ENCODE measurements at regions not wholly inside any gene's neighbourhood (a gene's known extent, or its start where the extent isn't known, plus 50 kb on each side); places are given as distances from the start of the nearest gene placed in this dataset.

DNA sequence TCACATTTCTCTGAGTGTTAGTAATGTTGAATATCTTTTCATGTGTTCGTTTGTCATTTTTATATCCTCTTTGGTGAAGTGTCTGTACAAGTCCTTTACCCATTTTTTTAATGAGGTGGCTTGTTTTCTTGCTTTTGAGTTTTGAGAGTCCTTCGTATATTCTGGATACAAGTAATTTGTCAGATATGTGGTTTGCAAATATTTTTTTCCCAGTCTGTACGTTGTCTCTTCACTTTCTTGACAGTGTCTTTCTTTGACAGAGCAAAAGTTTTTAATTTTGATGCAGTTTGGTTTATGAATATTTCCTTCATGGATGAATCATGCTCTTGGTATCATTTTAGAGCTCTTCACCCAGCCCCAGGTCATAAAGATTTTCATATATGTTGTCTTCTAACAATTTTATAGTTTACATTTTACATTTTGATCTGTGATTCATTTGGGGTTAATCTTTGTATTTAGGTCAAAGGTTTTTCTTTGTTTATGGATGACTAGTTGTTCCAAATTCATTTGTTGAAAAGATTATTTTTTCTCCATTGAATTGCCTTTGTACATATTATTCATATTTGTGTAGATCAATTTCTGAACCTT, 152.5 kb downstream of the MRPL14 start:
- Histone ChIP-seq H3K9me3 (ENCODE audit: insufficient read depth, low read depth) (peaks cover 11% of the 10 kb centered on the region), H4K20me1 (ENCODE audit: insufficient read depth) (no peaks in the 10 kb centered on the region), H3K4me3 (no peak overlapping the region), H3K4me1 (replicated peaks; ENCODE audit: insufficient read depth) (peaks cover 22% of the 10 kb centered on the region), H3K4me2 (no peak overlapping the region), H3K36me3 (ENCODE audit: low read depth) (no peaks in the 10 kb centered on the region), H2AFZ (no peak overlapping the region), H3K9me2 (ENCODE audit: insufficient read depth) (no peaks in the 10 kb centered on the region), H3F3A (ENCODE audit: insufficient read depth, low read depth) (no peaks in the 10 kb centered on the region; the same call in 1 of the 2 replicates), H3K27ac (no peak overlapping the region), H3K79me2 (ENCODE audit: low read depth) (no peaks in the 10 kb centered on the region), H3K27me3 (ENCODE audit: insufficient read depth, low read depth) (no peaks in the 10 kb centered on the region)
- no TSS peak for BruUV-seq (replicated peaks)
- CTCF ChIA-PET, result no interaction called here
- no peak for DNase-seq
- intact Hi-C loops (cut with micrococcal nuclease; ENCODE audit: unreplicated experiment), result no loop called here
- POLR2A ChIA-PET (ENCODE audit: unreplicated experiment), result no interaction called here
- no peak for TF ChIP-seq EZH2 (IDR thresholded peaks at IDR 0.05; ENCODE audit: low read depth)
- TF ChIP-seq, protein P1, sequence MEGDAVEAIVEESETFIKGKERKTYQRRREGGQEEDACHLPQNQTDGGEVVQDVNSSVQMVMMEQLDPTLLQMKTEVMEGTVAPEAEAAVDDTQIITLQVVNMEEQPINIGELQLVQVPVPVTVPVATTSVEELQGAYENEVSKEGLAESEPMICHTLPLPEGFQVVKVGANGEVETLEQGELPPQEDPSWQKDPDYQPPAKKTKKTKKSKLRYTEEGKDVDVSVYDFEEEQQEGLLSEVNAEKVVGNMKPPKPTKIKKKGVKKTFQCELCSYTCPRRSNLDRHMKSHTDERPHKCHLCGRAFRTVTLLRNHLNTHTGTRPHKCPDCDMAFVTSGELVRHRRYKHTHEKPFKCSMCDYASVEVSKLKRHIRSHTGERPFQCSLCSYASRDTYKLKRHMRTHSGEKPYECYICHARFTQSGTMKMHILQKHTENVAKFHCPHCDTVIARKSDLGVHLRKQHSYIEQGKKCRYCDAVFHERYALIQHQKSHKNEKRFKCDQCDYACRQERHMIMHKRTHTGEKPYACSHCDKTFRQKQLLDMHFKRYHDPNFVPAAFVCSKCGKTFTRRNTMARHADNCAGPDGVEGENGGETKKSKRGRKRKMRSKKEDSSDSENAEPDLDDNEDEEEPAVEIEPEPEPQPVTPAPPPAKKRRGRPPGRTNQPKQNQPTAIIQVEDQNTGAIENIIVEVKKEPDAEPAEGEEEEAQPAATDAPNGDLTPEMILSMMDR (conservative IDR thresholded peaks at IDR 0.05), result no peak

DNA sequence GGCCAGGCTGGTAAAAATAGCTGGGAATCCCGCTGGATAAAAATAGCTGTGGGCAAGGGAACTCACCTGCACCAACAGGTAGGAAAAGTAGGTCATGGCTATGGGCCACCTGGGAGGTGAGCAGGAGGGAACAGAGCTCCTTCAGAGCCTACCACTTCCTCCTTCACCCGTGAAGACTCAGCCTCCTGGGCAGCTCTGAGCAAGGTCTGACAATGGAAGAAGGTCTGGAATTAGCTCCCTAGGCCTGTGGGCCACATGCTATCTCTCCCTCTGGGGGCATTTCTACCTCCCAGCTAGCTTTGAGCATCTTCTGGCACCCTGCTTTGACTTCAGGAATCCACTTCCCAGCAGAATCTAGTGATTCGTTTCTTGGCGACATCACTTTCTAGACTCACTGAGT, 153.9 kb downstream of the MRPL14 start:
- Histone ChIP-seq H4K20me1 (ENCODE audit: insufficient read depth) (no peaks in the 10 kb centered on the region), H3F3A (ENCODE audit: insufficient read depth, low read depth) (no peaks in the 10 kb centered on the region; the same call in 1 of the 2 replicates), H3K4me1 (replicated peaks; ENCODE audit: insufficient read depth) (peaks cover 16% of the 10 kb centered on the region), H3K36me3 (ENCODE audit: low read depth) (no peaks in the 10 kb centered on the region), H3K9me3 (ENCODE audit: insufficient read depth, low read depth) (peaks cover 11% of the 10 kb centered on the region), H3K9me2 (ENCODE audit: insufficient read depth) (no peaks in the 10 kb centered on the region), H3K4me3 (no peak overlapping the region), H3K27ac (no peak overlapping the region), H3K27me3 (ENCODE audit: insufficient read depth, low read depth) (no peaks in the 10 kb centered on the region), H3K79me2 (ENCODE audit: low read depth) (no peaks in the 10 kb centered on the region), H2AFZ (no peak overlapping the region), H3K4me2 (no peak overlapping the region)
- no peak for DNase-seq
- POLR2A ChIA-PET (ENCODE audit: unreplicated experiment), result interaction anchor here (0.5 to 0.7 kb wide), 3 partner anchors 39 to 921 kb away, joined by 3 to 5 read pairs (median 4); no protein-coding TSS in a partner anchor
- BruUV-seq (replicated peaks), result no TSS peak
- intact Hi-C loops (cut with micrococcal nuclease; ENCODE audit: unreplicated experiment), result no loop called here
- no peak for TF ChIP-seq EZH2 (IDR thresholded peaks at IDR 0.05; ENCODE audit: low read depth)
- TF ChIP-seq, protein P1 (conservative IDR thresholded peaks at IDR 0.05), result no peak
- CTCF ChIA-PET, result no interaction called here

DNA sequence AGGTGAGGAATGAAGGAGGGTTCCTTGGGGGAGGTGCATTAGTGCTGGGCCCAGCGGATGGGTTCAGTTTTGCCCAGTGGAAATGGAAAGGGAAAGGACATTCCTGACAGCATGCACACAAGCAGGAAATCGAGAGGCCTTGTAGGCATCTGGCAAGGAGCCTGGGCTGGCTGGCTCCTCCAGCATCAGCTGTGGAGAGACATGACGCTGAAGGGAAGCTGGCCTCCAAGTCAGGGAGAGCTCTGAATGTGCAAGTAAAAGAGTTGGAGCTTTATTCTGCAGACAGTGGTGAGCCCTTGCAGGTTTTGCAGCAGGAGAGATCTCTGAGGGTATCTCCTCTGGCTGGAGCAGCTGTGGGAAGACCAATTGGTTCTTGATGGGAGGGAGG, 154.3 kb downstream of the MRPL14 start:
- H3K27me3 ChIP-seq (ENCODE audit: insufficient read depth, low read depth), result no peaks in the 10 kb centered on the region
- no peak for DNase-seq
- ChIA-PET CTCF (no interaction called here), POLR2A (ENCODE audit: unreplicated experiment) (interaction anchor here (0.5 kb wide), 1 partner anchor 921 kb away, joined by 4 read pairs; no protein-coding TSS in a partner anchor)
- H4K20me1 ChIP-seq (ENCODE audit: insufficient read depth), result no peaks in the 10 kb centered on the region
- TF ChIP-seq, protein P1 (conservative IDR thresholded peaks at IDR 0.05), result no peak
- TF ChIP-seq EZH2 (IDR thresholded peaks at IDR 0.05; ENCODE audit: low read depth), result no peak
- BruUV-seq (replicated peaks), result no TSS peak
- intact Hi-C loops (cut with micrococcal nuclease; ENCODE audit: unreplicated experiment), result no loop called here
- no peak overlapping the region for H3K27ac ChIP-seq
- H3K79me2 ChIP-seq (ENCODE audit: low read depth), result no peaks in the 10 kb centered on the region
- H3K4me2 ChIP-seq, result no peak overlapping the region
- H3K4me1 ChIP-seq (replicated peaks; ENCODE audit: insufficient read depth), result peaks cover 13% of the 10 kb centered on the region
- H3K9me3 ChIP-seq (ENCODE audit: insufficient read depth, low read depth), result peaks cover 11% of the 10 kb centered on the region
- no peak overlapping the region for H2AFZ ChIP-seq
- no peaks in the 10 kb centered on the region; the same call in 1 of the 2 replicates for H3F3A ChIP-seq (ENCODE audit: insufficient read depth, low read depth)
- H3K4me3 ChIP-seq, result no peak overlapping the region
- H3K36me3 ChIP-seq (ENCODE audit: low read depth), result no peaks in the 10 kb centered on the region
- H3K9me2 ChIP-seq (ENCODE audit: insufficient read depth), result no peaks in the 10 kb centered on the region

Data from PC-9 (cell line).